ENCODE measurements at regions not wholly inside any gene's neighbourhood (a gene's known extent, or its start where the extent isn't known, plus 50 kb on each side); places are given as distances from the start of the nearest gene placed in this dataset.

DNA sequence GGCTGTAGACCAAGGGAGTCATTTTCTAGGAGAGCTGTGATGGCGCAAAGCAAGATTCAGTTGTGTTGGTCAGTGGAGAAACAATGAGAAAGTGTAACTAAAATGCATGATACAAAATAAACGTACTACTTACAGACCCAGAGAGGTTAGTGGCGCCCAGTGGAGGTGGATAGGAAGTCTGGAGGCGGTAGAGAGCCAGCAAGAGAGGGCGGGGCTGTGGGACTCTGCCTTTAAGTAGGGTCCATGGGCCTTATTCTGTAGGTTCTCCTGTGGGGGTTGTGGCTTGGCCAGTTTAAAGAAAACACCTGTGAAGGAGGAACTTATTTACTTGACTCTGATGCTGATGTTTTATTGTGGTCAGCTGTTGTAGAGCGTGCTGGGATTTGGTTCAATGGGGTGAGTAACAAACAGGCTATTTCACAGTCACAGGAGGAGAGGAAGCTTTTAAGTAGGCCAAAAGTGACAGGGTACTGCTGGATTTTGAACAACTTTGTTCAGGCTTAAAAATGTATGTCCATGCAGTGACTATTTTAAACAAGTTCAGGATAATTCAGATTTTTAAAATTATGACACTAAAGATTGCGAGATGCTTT is 1097.7 kb downstream of the TMTC2 start:
- TF ChIP-seq, protein P1, sequence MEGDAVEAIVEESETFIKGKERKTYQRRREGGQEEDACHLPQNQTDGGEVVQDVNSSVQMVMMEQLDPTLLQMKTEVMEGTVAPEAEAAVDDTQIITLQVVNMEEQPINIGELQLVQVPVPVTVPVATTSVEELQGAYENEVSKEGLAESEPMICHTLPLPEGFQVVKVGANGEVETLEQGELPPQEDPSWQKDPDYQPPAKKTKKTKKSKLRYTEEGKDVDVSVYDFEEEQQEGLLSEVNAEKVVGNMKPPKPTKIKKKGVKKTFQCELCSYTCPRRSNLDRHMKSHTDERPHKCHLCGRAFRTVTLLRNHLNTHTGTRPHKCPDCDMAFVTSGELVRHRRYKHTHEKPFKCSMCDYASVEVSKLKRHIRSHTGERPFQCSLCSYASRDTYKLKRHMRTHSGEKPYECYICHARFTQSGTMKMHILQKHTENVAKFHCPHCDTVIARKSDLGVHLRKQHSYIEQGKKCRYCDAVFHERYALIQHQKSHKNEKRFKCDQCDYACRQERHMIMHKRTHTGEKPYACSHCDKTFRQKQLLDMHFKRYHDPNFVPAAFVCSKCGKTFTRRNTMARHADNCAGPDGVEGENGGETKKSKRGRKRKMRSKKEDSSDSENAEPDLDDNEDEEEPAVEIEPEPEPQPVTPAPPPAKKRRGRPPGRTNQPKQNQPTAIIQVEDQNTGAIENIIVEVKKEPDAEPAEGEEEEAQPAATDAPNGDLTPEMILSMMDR (IDR thresholded peaks at IDR 0.05; ENCODE audit: unreplicated experiment) = no peak
- BruUV-seq (replicated peaks) = no TSS peak
- POLR2A ChIA-PET = no interaction called here
- CTCF ChIA-PET = interaction anchor here (0.6 kb wide), 1 partner anchor 709 kb away, joined by 3 read pairs; no protein-coding TSS in a partner anchor
- Mint-ChIP-seq H3K9me3 (ENCODE audit: unreplicated experiment) (no peaks in the 10 kb centered on the region), H3K4me3 (ENCODE audit: unreplicated experiment) (no peak overlapping the region), H3K36me3 (ENCODE audit: insufficient read depth, unreplicated experiment) (peaks cover 6% of the 10 kb centered on the region), H3K27ac (ENCODE audit: low read depth, unreplicated experiment) (no peak overlapping the region), H3K27me3 (ENCODE audit: insufficient read depth, unreplicated experiment) (no peaks in the 10 kb centered on the region), H3K4me1 (ENCODE audit: insufficient read depth, unreplicated experiment) (no peaks in the 10 kb centered on the region)
- DNase-seq (ENCODE audit: unreplicated experiment) = no peak
- intact Hi-C loops (cut with micrococcal nuclease) = no loop called here

DNA sequence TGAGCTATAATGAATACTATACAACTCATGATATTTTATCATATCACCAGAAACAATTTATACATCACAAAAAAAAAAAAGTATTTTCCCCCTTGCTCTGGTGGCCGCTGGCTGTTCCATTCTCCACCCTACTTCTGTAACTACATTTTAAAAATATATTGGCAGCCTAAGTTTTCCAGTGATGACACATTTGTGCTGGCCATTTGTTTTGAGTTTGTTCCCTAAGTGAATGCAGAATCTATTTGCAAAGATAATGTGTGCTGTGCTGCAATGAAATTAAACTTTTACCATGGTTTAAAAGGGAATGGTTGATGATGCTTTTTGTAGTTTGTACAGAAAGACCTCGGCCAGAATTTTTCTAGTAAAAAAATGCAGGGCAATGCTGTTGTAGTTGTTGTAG is 1092.8 kb downstream of the TMTC2 start:
- H3K9me3 Mint-ChIP-seq (ENCODE audit: unreplicated experiment) = no peaks in the 10 kb centered on the region
- ChIA-PET POLR2A (interaction anchor here (0.6 kb wide), 1 partner anchor 535 kb away, joined by 3 read pairs; no protein-coding TSS in a partner anchor), CTCF (interaction anchor here (0.7 kb wide), 1 partner anchor 196 kb away, joined by 3 read pairs; no protein-coding TSS in a partner anchor)
- no peaks in the 10 kb centered on the region for H3K27me3 Mint-ChIP-seq (ENCODE audit: insufficient read depth, unreplicated experiment)
- H3K4me3 Mint-ChIP-seq (ENCODE audit: unreplicated experiment) = no peak overlapping the region
- BruUV-seq (replicated peaks) = no TSS peak
- no peak overlapping the region for H3K27ac Mint-ChIP-seq (ENCODE audit: low read depth, unreplicated experiment)
- TF ChIP-seq, protein P1 (IDR thresholded peaks at IDR 0.05; ENCODE audit: unreplicated experiment) = no peak
- no peaks in the 10 kb centered on the region for H3K4me1 Mint-ChIP-seq (ENCODE audit: insufficient read depth, unreplicated experiment)
- intact Hi-C loops (cut with micrococcal nuclease) = no loop called here
- DNase-seq (ENCODE audit: unreplicated experiment) = no peak
- H3K36me3 Mint-ChIP-seq (ENCODE audit: insufficient read depth, unreplicated experiment) = peaks cover 6% of the 10 kb centered on the region

DNA sequence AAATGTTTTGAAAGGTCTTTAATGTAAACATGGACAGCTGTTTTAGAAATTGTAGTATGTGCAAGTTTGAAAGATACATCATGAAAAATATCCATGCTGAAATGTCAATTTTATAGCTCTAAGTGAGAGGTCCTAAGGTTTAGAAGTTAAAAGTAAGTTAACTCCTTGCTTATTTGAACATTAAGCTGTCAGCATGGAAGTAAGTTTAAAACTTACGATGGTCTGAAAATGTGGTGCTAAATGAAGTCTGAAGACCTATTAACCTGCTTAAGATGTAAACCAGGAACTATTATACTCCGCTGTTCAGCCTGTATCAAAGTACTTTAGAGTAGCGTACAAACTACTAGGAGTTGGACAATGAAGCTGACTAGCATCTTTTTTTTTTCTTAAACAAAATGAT is 1082.4 kb downstream of the TMTC2 start:
- H3K9me3 Mint-ChIP-seq (ENCODE audit: unreplicated experiment) = peaks cover 9% of the 10 kb centered on the region
- POLR2A ChIA-PET = no interaction called here
- H3K27ac Mint-ChIP-seq (ENCODE audit: low read depth, unreplicated experiment) = no peak overlapping the region
- H3K4me3 Mint-ChIP-seq (ENCODE audit: unreplicated experiment) = no peak overlapping the region
- no peaks in the 10 kb centered on the region for H3K36me3 Mint-ChIP-seq (ENCODE audit: insufficient read depth, unreplicated experiment)
- no peaks in the 10 kb centered on the region for H3K4me1 Mint-ChIP-seq (ENCODE audit: insufficient read depth, unreplicated experiment)
- CTCF ChIA-PET = no interaction called here
- intact Hi-C loops (cut with micrococcal nuclease) = no loop called here
- no peaks in the 10 kb centered on the region for H3K27me3 Mint-ChIP-seq (ENCODE audit: insufficient read depth, unreplicated experiment)
- DNase-seq (ENCODE audit: unreplicated experiment) = no peak
- BruUV-seq (replicated peaks) = no TSS peak
- TF ChIP-seq, protein P1 (IDR thresholded peaks at IDR 0.05; ENCODE audit: unreplicated experiment) = no peak

DNA sequence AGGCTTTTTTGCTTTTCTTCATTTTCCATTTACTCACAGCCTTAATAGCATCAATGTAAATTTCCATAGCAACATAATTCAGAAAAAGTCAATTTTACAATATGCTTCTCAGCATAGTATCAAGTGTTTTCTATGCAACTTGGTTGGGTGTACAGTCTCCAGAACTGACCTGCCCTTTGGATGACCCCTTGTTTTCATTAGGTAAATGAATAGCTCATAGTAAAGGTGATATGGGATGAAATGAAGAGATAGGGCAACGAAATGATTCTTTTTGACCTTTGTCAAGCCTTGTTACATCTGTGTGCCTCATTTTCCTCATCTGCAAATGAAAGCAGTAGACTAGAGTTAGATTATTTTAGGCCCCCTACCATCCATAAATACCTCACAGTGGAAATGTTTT is 1081.0 kb downstream of the TMTC2 start:
- Mint-ChIP-seq H3K27me3 (ENCODE audit: insufficient read depth, unreplicated experiment) (no peaks in the 10 kb centered on the region), H3K36me3 (ENCODE audit: insufficient read depth, unreplicated experiment) (no peaks in the 10 kb centered on the region), H3K9me3 (ENCODE audit: unreplicated experiment) (peaks cover under 1% of the 10 kb centered on the region), H3K27ac (ENCODE audit: low read depth, unreplicated experiment) (no peak overlapping the region), H3K4me1 (ENCODE audit: insufficient read depth, unreplicated experiment) (peaks cover 13% of the 10 kb centered on the region), H3K4me3 (ENCODE audit: unreplicated experiment) (no peak overlapping the region)
- TF ChIP-seq, protein P1 (IDR thresholded peaks at IDR 0.05; ENCODE audit: unreplicated experiment) = no peak
- no peak for DNase-seq (ENCODE audit: unreplicated experiment)
- intact Hi-C loops (cut with micrococcal nuclease) = no loop called here
- POLR2A ChIA-PET = no interaction called here
- CTCF ChIA-PET = no interaction called here
- no TSS peak for BruUV-seq (replicated peaks)

Measured in MCF 10A (cell line).